ENCODE measurements at regions not wholly inside any gene's neighbourhood (a gene's known extent, or its start where the extent isn't known, plus 50 kb on each side); places are given as distances from the start of the nearest gene placed in this dataset.
"Not testable (repeated sequence)": the region's sequence is repeated elsewhere in the genome, so short reads cannot be mapped to it uniquely, and the experiment has no call there.

- H3K4me1 ChIP-seq (ENCODE audit: control insufficient read depth in 3 of 3, insufficient read depth in 2 of 3, low read depth in 1 of 3, low read length in 2 of 3); H3K27me3 ChIP-seq (ENCODE audit: control insufficient read depth in 3 of 3, insufficient read depth in 3 of 3, low read length in 3 of 3); H3K4me3 ChIP-seq (ENCODE audit: low read depth in 1 of 3, low read length in 3 of 3); H3K9me3 ChIP-seq (ENCODE audit: control insufficient read depth in 2 of 2, insufficient read depth in 1 of 2, low read depth in 1 of 2, low read length in 1 of 2); H3K27ac ChIP-seq (ENCODE audit: low read depth in 1 of 3, low read length in 2 of 3); DNase-seq; FAIRE-seq; H3K36me3 ChIP-seq (ENCODE audit: control insufficient read depth in 3 of 3, insufficient read depth in 2 of 3, low read depth in 1 of 3, low read length in 3 of 3): not testable (repeated sequence)
- no CpG with 5 or more reads among the region's 9 CpGs for WGBS, 3 donors
Measured at GRCh38 chr2:110315054-110315820, 102.9 kb upstream of the MTLN start.

GRCh38 chr2:110314472-110314871, 102.1 kb upstream of the MTLN start:
- WGBS, 3 donors: 52 to 85% (median 75%) methylated on average over 2 of the region's 10 CpGs
- not testable (repeated sequence) for H3K9me3 ChIP-seq (ENCODE audit: control insufficient read depth in 2 of 2, insufficient read depth in 1 of 2, low read depth in 1 of 2, low read length in 1 of 2); H3K4me3 ChIP-seq (ENCODE audit: low read depth in 1 of 3, low read length in 3 of 3); H3K27me3 ChIP-seq (ENCODE audit: control insufficient read depth in 3 of 3, insufficient read depth in 3 of 3, low read length in 3 of 3); H3K36me3 ChIP-seq (ENCODE audit: control insufficient read depth in 3 of 3, insufficient read depth in 2 of 3, low read depth in 1 of 3, low read length in 3 of 3); H3K4me1 ChIP-seq (ENCODE audit: control insufficient read depth in 3 of 3, insufficient read depth in 2 of 3, low read depth in 1 of 3, low read length in 2 of 3); FAIRE-seq; DNase-seq
- peak overlapping the region in 2 of 3 donors; percentile 58 to 74 for H3K27ac ChIP-seq (ENCODE audit: low read depth in 1 of 3, low read length in 2 of 3)

GRCh38 chr2:110313032-110313431, 100.7 kb upstream of the MTLN start:
- H3K4me3 ChIP-seq (ENCODE audit: low read depth in 1 of 3, low read length in 3 of 3); DNase-seq; H3K9me3 ChIP-seq (ENCODE audit: control insufficient read depth in 2 of 2, insufficient read depth in 1 of 2, low read depth in 1 of 2, low read length in 1 of 2); FAIRE-seq; H3K36me3 ChIP-seq (ENCODE audit: control insufficient read depth in 3 of 3, insufficient read depth in 2 of 3, low read depth in 1 of 3, low read length in 3 of 3); H3K4me1 ChIP-seq (ENCODE audit: control insufficient read depth in 3 of 3, insufficient read depth in 2 of 3, low read depth in 1 of 3, low read length in 2 of 3); H3K27ac ChIP-seq (ENCODE audit: low read depth in 1 of 3, low read length in 2 of 3); H3K27me3 ChIP-seq (ENCODE audit: control insufficient read depth in 3 of 3, insufficient read depth in 3 of 3, low read length in 3 of 3): not testable (repeated sequence)

- not testable (repeated sequence) for H3K4me3 ChIP-seq (ENCODE audit: low read depth in 1 of 3, low read length in 3 of 3); H3K4me1 ChIP-seq (ENCODE audit: control insufficient read depth in 3 of 3, insufficient read depth in 2 of 3, low read depth in 1 of 3, low read length in 2 of 3); H3K36me3 ChIP-seq (ENCODE audit: control insufficient read depth in 3 of 3, insufficient read depth in 2 of 3, low read depth in 1 of 3, low read length in 3 of 3); FAIRE-seq; H3K9me3 ChIP-seq (ENCODE audit: control insufficient read depth in 2 of 2, insufficient read depth in 1 of 2, low read depth in 1 of 2, low read length in 1 of 2); DNase-seq; H3K27me3 ChIP-seq (ENCODE audit: control insufficient read depth in 3 of 3, insufficient read depth in 3 of 3, low read length in 3 of 3)
- peak overlapping the region in 1 of 3 donors; percentile 65 for H3K27ac ChIP-seq (ENCODE audit: low read depth in 1 of 3, low read length in 2 of 3)
- WGBS, 3 donors: 22 to 56% (median 33%) methylated on average over 3 of the region's 10 CpGs
Measured at GRCh38 chr2:110311713-110312444, 99.5 kb upstream of the MTLN start.

GRCh38 chr2:110310988-110311475, 98.7 kb upstream of the MTLN start:
- not testable (repeated sequence) for DNase-seq; H3K9me3 ChIP-seq (ENCODE audit: control insufficient read depth in 2 of 2, insufficient read depth in 1 of 2, low read depth in 1 of 2, low read length in 1 of 2); H3K4me3 ChIP-seq (ENCODE audit: low read depth in 1 of 3, low read length in 3 of 3); H3K4me1 ChIP-seq (ENCODE audit: control insufficient read depth in 3 of 3, insufficient read depth in 2 of 3, low read depth in 1 of 3, low read length in 2 of 3); H3K27me3 ChIP-seq (ENCODE audit: control insufficient read depth in 3 of 3, insufficient read depth in 3 of 3, low read length in 3 of 3); H3K27ac ChIP-seq (ENCODE audit: low read depth in 1 of 3, low read length in 2 of 3); FAIRE-seq; H3K36me3 ChIP-seq (ENCODE audit: control insufficient read depth in 3 of 3, insufficient read depth in 2 of 3, low read depth in 1 of 3, low read length in 3 of 3)

GRCh38 chr2:110308728-110309127, 96.4 kb upstream of the MTLN start:
- H3K27me3 ChIP-seq (ENCODE audit: control insufficient read depth in 3 of 3, insufficient read depth in 3 of 3, low read length in 3 of 3); H3K36me3 ChIP-seq (ENCODE audit: control insufficient read depth in 3 of 3, insufficient read depth in 2 of 3, low read depth in 1 of 3, low read length in 3 of 3); H3K9me3 ChIP-seq (ENCODE audit: control insufficient read depth in 2 of 2, insufficient read depth in 1 of 2, low read depth in 1 of 2, low read length in 1 of 2); FAIRE-seq; H3K4me1 ChIP-seq (ENCODE audit: control insufficient read depth in 3 of 3, insufficient read depth in 2 of 3, low read depth in 1 of 3, low read length in 2 of 3); DNase-seq; H3K27ac ChIP-seq (ENCODE audit: low read depth in 1 of 3, low read length in 2 of 3); H3K4me3 ChIP-seq (ENCODE audit: low read depth in 1 of 3, low read length in 3 of 3): not testable (repeated sequence)
- 28 to 73% (median 40%) methylated on average over 2 of the region's 3 CpGs for WGBS, 3 donors

- WGBS, 3 donors: 18 to 69% (median 30%) methylated on average over 1 to 3 of the region's 4 CpGs
- peak; percentile 76 for FAIRE-seq
- not testable (repeated sequence) for H3K4me3 ChIP-seq (ENCODE audit: low read depth in 1 of 3, low read length in 3 of 3); H3K9me3 ChIP-seq (ENCODE audit: control insufficient read depth in 2 of 2, insufficient read depth in 1 of 2, low read depth in 1 of 2, low read length in 1 of 2); H3K36me3 ChIP-seq (ENCODE audit: control insufficient read depth in 3 of 3, insufficient read depth in 2 of 3, low read depth in 1 of 3, low read length in 3 of 3); H3K27ac ChIP-seq (ENCODE audit: low read depth in 1 of 3, low read length in 2 of 3); DNase-seq; H3K4me1 ChIP-seq (ENCODE audit: control insufficient read depth in 3 of 3, insufficient read depth in 2 of 3, low read depth in 1 of 3, low read length in 2 of 3); H3K27me3 ChIP-seq (ENCODE audit: control insufficient read depth in 3 of 3, insufficient read depth in 3 of 3, low read length in 3 of 3)
Measured at GRCh38 chr2:110292807-110293206, 80.5 kb upstream of the MTLN start.

GRCh38 chr2:110291909-110292579, 79.7 kb upstream of the MTLN start:
- not testable (repeated sequence) for H3K4me1 ChIP-seq (ENCODE audit: control insufficient read depth in 3 of 3, insufficient read depth in 2 of 3, low read depth in 1 of 3, low read length in 2 of 3); FAIRE-seq; DNase-seq; H3K36me3 ChIP-seq (ENCODE audit: control insufficient read depth in 3 of 3, insufficient read depth in 2 of 3, low read depth in 1 of 3, low read length in 3 of 3); H3K27me3 ChIP-seq (ENCODE audit: control insufficient read depth in 3 of 3, insufficient read depth in 3 of 3, low read length in 3 of 3); H3K9me3 ChIP-seq (ENCODE audit: control insufficient read depth in 2 of 2, insufficient read depth in 1 of 2, low read depth in 1 of 2, low read length in 1 of 2); H3K4me3 ChIP-seq (ENCODE audit: low read depth in 1 of 3, low read length in 3 of 3)
- peak overlapping the region in 1 of 3 donors; percentile 8 for H3K27ac ChIP-seq (ENCODE audit: low read depth in 1 of 3, low read length in 2 of 3)
- 69 to 75% (median 71%) methylated on average over 5 to 6 of the region's 6 CpGs for WGBS, 3 donors

Data from small intestine (tissue), 7 donors.